NCI-H69 (cell line): ENCODE measurements at regions not wholly inside any gene's neighbourhood (a gene's known extent, or its start where the extent isn't known, plus 50 kb on each side); places are given as distances from the start of the nearest gene placed in this dataset.
"Not testable (repeated sequence)": the region's sequence is repeated elsewhere in the genome, so short reads cannot be mapped to it uniquely, and the experiment has no call there.

Experiments used
- DNase-seq: peaks from one replicate; lab custom pipeline; 2025; lab: John Stamatoyannopoulos, UW

DNA sequence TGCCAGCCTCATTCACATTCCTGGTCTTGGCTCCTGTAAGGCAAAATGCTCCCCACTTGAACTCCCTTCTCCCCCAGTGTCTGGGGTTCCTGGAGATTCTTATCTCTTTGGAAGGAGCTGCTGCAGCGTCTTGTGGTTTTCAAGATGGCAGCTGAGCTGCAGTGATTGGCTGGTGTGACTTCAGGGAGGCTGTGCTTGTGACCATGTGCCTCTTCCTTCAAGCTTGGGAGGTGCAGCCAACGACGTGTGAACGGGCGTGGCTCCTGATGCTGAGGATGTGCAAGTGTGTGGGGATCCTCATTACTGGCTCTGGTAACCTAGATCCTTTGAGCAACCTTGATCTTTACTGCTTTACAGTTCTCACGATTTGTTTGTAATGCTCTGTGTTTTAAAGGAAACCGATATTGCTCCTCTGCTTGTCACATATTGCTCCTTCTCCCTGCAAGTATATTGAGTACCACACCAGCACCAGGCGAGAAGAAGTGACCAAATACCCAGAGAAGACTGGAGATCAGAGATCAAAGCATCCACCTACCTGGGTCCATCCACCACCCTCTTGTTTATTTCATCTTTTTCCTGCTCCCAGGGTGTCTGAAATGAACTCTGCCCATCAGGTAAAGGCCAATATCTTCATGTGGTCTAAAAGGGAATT lies 208.5 kb downstream of the FGF9 start:
- DNase-seq, result no peak

DNA sequence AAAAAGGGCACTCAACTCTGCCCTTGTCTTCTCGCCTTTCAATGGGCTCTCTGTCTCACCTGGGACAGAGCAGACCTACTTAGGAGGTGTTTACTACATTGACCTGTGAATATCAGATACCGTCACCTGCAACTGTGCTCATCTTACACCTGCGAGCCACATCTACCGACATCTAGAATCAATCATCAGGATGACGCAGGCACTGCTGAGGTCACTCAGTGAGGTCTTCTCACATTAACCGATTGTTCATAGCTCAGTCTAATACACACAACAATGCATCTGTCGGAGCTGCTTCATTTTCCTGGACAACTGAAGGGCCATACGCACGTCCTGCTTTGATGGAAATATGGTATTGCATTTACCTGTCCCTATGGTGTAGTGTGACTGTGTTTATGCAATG lies 211.9 kb downstream of the FGF9 start:
- no peak for DNase-seq

DNA sequence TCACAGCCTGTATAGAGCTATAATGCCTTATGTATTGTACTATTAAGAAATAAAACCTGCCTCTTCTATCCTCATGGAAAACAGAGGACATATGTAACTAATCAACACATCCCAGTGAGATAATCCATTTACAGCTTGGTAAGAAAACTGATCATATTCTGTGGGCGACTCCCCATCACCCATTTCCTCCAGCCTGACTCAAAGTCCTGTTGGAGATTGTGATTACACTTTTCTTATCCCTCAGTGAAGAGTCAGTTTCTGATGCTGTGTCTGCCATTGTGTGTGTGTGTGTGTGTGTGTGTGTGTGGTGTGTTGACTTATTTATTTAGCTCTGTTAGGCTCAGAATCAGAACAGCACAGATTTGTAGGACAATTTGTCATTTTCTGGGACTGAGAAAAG lies 212.8 kb downstream of the FGF9 start:
- DNase-seq, result no peak

DNA sequence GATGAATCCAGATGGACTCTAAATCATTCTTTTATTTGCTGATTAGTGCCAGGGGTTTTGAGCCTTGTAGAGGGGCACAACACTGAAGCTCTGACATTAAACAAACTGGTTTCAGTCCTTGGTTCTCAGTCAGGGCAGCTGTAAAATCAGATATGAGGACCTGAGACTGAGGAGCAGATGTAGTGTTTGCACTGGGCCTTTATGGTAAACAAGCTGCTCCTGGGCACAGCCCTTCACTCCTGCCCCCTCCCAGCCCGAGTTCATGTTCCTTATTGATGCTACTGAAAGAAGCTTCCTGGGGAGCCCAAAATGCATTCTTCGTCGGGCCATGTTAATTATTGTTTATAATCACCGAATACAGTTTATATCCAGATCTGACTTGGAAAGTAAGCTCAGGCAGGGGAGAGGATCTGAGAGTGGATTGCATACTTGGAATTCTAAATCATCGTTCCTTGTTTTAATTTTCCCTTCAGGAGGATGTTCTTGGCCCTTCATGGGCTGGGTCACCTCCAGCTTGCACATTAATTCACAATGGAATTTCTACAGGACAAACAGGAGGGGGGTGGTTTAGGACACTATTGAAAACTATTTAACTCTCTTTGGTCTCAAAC lies 213.5 kb downstream of the FGF9 start:
- peak; percentile 69 for DNase-seq

DNA sequence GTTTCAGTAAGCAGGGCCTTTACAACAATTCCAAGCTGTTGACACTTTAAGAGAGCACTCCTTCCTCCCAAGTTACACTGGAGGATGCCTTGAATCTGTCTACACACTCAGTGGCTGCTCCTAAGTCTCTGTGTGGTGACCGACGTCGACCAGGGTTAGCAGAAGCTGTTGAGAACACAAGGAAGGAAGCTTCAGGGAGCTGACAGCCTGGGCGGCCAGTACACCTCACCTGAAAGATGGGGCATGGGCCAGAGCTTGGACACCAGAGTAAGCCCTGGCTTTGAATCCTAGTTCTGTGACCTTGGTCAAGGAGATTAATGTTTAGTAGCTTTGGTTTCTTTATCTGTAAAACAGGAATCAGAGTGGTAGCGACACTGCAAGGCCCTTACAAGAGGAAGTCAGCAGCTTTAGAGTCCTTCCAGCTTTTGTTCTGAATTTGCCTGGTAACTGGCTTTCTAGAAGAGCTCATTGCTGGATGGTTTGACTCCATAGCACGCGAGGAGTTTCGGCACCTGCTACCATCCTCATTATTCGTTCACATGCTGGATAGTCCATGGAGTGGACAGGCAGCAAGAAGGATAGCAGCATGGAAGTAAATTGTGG lies 214.2 kb downstream of the FGF9 start:
- no peak for DNase-seq

DNA sequence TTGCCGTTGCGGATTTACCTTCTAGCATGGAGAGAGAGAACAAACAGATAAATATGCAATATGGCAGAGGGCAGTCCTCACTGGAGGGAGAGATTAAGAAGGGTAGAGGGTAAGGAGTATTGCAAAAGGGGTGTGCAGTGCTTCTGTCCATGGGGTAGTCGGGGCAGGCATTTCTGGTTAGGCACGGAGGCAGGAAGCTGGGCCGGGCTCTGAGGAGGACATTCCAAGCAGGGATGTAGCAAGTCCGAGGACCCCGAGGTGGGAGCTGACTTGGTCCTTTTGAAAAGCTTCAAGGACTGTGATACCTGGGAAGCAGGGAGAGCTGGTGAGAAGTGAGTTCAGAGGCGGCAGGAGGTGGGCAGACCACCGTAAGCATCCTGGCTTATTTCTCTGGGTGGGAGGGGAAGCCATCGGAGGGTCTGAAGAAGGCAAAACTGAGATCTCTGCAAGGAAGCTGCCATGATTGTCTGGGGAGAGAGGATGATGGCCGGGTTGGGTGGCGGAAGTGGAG lies 214.9 kb downstream of the FGF9 start:
- DNase-seq, result no peak

DNA sequence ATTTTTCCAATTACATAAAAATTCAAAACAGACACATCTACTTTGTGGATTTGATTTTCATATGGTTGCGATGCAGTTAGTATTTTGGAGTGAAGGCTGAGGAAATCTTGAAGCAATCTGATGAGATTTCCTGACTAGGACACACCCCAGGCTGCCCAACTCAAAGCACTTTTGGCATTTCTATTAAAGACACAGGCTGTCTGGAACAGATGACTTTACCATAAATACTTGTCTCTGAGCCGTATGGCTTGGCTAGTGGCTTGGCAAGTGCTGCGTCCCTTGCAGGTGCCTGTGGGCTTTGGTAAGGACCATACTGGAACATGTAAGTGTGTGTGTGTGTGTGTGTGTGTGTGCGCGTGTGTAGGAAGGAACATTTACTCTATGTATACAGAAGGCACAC lies 218.8 kb downstream of the FGF9 start:
- DNase-seq, result no peak

DNA sequence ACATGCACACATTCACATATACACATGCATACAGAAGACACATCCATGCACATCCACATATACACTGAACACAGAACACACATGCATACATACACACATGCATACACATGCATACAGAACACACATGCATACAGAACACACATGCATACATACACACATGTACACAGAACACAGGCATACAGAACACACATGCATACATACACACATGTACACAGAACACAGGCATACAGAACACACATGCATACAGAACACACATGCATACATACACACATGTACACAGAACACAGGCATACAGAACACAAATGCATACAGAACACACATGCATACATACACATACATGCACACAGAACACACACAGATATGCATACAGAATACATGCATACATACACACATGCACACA lies 219.3 kb downstream of the FGF9 start:
- DNase-seq, result not testable (repeated sequence)

DNA sequence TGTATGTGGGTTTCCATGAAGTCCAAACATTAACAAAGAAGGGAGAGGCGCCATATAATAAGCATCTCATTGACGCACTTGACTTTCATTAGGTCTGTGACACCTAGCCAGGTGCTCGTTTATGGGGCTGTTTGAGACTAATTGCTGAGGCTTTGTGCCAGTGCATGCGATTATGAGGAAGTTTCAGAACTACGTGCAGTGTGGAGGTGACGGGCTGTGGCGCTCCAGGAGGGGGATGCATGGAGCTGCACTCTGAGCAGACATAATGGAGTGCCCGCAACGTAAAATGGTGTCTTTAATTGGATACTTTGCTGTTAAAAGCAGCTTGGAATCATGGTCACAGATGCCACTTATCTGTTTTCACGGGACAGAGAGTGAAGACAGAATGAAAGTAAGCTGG lies 223.2 kb downstream of the FGF9 start:
- peak; percentile 84 for DNase-seq

DNA sequence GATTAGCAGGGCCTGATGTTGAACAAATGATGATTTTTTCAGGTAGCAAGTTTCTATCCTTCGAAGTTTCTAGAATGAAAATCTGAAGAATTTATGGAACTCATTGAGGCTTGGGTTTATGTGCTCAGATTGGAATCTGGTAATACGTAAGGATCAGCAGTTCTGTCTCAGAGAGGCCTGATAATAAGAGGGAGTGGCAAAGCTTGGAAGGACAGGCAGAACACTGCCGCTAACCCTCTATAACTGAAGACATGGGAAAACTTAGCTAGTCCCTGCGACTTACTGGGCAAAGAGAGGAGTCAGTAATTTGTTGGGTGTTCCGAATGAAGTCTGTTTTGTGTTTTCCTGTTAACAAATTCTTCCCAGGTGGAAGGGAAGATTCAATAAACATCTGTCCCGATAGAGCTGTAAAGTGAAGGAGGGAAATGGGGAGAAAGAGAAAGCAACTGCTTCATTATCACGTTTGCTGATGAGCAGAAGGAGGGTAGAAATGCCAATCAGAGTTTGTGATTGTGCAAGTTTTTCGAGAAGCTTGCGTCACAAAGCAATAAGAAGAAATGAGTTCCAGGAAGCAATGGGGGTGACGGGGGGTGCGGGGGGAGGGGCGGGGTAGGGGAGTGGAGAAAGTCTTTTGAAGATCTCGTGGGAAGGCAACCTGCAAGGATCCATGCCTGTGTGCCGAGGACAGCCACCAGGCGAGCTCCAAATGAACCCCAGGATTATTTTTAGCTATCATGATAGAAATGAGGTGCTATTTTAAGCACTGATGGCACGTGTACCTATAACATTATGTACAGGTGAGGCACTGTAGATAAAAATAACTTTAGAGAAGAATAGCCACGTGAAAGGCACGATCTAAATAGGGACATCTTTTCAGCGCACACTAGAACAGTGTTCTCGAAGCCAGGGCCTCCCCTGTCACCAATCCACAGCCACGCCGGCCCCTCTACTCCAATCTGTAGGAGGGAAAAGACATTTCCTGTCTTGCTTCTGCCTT lies 224.1 kb downstream of the FGF9 start:
- peak; percentile 3 for DNase-seq

DNA sequence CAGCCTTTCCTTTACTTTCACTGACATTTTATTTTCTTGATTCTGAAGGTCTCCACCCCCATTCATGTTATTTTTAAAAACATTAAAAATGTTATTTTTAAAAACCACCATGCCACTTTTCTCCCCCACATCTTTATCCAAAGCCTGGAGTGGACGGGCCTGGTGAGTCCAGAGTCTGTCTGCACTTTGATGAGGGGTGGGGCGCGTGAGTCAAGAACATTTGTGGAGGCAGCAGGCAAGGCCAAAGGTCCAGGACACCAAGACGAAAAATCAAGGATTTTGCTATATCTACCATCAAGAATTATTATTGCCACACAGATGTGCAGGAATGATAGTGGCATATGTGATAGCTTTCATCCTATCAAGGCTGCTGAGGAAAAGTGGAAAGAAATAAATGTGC lies 224.9 kb downstream of the FGF9 start:
- no peak for DNase-seq

DNA sequence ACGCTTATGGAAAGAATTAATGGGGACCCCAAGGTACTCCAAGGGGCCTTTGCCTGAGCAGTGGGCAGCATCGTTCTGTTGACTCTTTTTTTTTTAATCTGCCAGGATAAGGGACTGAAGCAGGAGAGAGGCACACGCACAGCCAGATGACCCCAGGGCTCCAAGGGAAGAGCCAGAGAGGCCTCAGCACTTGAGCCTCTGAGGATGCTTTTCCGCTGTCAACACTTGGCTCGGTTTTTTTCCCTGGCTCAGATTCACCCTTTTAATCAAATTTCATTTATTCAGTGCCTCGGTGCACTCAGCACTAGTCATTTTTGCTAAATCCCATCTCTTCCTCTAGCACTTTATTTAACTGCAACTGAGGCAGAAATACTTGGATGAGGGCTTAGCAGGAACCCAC lies 226.3 kb downstream of the FGF9 start:
- no peak for DNase-seq

DNA sequence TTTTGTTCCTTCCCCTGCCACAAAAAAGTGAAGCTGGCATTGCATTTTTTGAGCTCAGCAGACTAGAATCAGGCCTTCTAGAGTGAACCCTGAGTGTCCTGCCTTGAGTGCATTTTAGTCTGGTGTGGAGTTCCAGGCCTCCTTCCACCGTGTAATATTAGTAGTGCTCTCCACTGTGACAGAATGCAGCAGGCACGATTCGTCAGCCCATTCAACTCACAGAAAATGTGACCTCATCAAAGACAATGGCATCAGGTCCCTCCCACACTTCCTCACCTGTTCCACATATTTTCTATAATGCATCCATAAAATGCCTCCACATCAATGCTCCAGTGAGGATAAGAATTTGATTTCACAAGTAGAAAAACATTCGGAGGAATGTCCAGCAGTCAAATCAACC lies 227.6 kb downstream of the FGF9 start:
- DNase-seq, result no peak

DNA sequence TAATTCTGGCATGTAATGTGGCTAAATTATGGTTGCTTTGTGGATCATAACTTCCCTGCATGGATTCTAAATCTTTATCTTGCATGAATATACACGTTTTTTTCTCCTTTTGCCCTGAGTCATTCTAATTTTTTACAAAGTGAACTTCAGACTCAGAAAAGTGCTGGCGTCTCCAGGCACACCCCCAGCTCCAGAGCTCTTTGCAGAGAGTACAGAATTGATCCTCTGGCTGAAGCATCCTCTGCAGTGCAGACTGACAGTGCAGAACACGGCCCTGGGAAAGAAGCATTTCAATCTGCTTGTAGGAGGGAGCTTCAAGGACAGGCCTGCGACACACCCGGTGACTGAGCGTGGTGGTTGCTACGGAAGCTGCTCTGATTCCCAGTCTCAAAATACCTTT lies 228.1 kb downstream of the FGF9 start:
- DNase-seq, result no peak

DNA sequence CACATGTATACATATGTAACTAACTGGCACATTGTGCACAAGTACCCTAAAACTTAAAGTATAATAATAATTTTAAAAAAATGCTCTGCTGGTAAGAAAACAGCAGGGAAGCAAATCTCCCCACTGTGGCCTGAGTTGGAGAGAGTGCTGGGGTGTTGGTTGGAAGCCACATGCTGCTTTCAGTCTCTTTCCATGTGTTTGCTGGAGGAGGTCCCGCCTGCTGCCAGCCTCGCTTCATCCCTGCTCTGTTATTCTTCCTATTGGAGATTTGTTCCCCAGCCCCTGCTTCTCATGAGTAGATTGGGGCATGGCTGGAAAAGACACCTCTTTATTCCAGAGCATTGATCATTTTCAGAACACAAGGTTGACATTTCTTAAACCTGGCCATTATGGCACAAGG lies 230.5 kb downstream of the FGF9 start:
- no peak for DNase-seq

DNA sequence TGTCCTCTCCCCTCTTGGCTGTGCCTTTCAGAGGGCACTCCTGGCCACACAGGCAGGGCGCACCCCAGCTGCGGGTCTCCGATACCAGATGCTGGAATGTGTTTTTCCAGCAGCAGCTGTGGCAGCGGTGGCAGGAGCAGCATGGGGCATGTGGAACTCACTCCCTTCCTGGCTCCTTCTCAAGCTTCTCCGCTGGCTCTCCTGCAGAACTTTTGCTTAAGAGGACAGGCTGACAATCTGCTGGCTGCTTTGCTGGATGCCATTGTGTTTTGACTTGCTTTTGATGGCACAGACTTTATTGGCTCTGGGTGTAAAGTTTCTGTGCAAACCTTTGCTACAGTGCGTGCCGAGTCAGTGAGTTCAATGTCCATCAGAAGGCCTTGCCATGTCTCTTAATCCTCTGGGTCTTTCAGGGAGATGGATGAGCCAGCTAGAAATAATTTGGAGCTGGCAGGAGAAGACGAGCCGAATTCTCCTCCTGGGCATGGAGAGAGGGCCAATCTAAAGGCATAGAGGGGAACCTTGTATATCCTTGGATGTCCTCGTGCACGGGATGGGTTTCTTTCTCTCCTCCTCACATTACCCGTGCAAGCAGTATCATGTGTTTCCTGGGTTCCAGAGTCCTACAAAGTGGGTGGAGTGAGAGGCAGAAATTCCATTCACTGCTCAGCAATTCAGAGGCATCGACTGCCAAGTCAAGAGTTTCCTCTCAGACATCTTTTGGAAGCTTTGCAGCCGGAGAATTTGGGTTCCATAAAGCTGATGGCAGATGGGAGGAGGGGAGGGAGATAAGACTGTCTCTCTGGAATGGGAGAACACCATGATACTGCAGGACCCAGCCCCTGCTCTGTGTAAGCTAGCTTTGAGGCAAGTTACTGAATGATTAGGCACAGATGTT lies 231.2 kb downstream of the FGF9 start:
- no peak for DNase-seq

DNA sequence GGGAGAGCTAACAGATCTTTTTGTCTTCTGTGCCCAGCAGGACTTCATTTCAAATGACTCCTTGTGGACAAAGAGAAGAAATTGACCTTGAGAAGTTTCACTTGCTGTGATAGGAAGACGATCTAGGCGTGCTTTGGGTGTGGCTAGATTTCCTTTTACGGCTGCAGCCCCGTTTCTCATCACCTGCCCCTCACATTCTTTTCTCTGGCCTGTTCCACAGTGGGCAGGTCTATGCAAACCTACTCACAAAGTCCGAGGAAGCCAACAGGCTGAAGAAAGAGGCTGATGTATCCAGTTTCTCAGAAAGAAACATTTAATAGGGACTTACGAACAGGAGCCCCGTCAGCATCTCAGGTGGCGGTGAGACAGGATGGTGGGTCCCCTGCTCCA lies 231.8 kb downstream of the FGF9 start:
- DNase-seq, result no peak

DNA sequence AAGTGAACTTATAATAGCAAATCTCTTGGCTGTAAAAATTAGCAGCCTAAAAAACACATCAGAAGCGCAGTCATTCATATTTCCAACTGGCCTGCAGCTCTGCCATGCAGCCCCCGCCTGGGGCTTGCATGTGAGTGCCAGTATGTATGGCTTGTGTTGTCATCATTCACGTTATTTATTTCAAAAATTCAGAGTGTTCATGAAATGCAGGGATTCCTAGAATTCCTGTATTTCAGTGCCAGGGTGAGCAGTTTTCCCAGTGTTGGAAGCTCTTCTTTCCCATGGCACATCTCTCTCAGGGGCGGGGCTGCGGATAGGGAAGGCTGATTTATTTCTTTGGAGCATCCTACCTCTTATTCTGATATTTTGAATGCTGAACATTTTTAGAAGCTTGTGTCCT lies 234.6 kb downstream of the FGF9 start:
- DNase-seq, result no peak

DNA sequence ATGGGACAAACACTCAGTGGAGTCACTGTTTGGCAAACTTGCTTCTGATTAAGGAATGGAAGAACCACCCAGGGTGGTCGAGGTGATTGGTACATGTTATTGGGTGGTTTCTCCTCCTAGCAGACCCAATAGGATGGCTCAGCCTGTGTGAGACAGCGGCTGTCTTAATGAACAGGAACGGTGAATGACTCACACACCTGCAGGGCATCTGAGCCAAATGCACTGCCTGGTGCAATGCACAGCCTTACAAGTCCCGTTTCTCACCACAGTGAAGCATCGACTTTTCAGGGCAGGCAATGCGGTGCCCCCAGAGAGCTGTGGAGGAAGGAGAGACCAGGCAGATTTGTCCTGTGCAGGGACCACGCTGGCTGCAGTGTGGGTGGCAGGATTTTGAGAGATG lies 238.5 kb downstream of the FGF9 start:
- DNase-seq, result peak; percentile 40

DNA sequence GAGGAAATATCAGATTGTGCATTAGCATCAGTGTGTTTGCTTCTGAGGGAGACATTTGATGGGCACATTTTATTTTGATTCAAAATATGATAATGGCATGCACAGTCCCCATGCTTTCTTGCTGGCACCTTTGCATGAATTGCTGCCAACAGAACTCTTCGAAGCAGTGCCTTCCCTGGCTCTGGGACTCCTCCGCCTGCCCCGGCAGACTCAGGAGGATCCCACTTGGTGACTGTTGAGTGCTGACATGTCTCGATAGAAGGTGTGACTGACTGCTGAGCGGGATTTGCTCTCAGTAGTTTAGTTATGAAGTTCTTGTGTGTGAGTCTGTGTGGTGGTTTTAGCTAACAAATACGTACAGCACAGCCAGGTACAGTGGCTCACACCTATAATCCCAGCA lies 239.7 kb downstream of the FGF9 start:
- no peak for DNase-seq

DNA sequence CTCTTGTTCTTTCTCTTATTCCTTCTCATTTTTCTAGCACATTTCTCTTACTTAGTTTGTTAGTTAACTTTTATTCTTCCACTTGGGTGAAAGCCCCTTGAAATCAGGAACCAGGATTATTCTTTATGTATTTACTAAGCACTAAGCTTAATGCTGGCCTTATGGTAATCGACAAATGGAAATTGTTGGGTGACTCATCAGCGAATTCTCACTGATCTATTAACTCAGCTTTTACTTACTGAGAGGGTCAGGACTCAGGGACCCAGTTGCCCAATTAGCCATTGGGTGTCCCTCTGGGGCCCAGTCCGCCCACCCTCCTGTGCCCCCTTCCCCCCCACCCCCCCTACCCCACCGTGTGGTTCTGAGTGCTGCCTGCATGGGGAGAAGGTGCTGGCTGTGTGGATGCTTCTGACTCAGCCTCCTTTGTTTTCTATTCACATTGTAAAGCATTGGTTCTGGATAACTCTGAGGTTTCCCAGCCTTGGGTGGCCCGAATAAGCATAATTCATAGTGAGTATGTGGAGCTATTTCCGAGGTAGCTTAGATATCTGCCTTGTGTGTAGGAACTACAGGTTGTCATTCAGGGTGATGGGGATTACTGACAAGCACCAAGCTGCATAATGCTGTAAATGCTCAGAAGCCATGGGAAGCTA lies 240.9 kb downstream of the FGF9 start:
- DNase-seq, result peak; percentile 5
